IMR-90 (cell line): ENCODE measurements at regions not wholly inside any gene's neighbourhood (a gene's known extent, or its start where the extent isn't known, plus 50 kb on each side); places are given as distances from the start of the nearest gene placed in this dataset.

ENCODE experiments used
- ATAC-seq: fragments of 200-7000 bp; cut with Tn5 transposase; 2 replicates; pipeline ENCODE4 v1.9.1; 2020; ENCODE audit warnings: low read depth, mild to moderate bottlenecking, moderate library complexity
- BruUV-seq: library from RNA; stranded (reverse); fragments of 400-500 nt; replicated peaks from 2 replicates; lab custom pipeline; 2021; lab: Mats Ljungman, UMichigan
- CTCF ChIA-PET: fragments of 300-600 bp; formaldehyde crosslinking; extraction: SDS; loops from one replicate; lab custom pipeline; 2021; ENCODE audit warnings: antibody characterized with exemption; lab: Yijun Ruan, JAX
- POLR2A ChIA-PET: fragments of 300-600 bp; sonication (Branson Sonifier 250); formaldehyde crosslinking; loops from one replicate; lab custom pipeline; 2022; ENCODE audit warnings: antibody characterized with exemption; ENCODE audit not compliant: unreplicated experiment; lab: Charles Lee
- DNase-seq: peaks from one replicate; pipeline ENCODE4 v3.0.0; 2013
- H2AFZ ChIP-seq: replicated peaks from 2 replicates; pipeline ENCODE3; 2013; ENCODE audit warnings: low read length, mild to moderate bottlenecking; ENCODE audit not compliant: poor library complexity
- H2AK5ac ChIP-seq: 2 replicates; pipeline ENCODE4 v1.6.1; 2013; ENCODE audit warnings: low read depth, low read length, inconsistent platforms
- H2AK9ac ChIP-seq: replicated peaks from 2 replicates; pipeline ENCODE3; 2013; ENCODE audit warnings: mild to moderate bottlenecking, low read depth, low read length, moderate library complexity; ENCODE audit not compliant: poor library complexity
- H2BK120ac ChIP-seq: 2 replicates; pipeline ENCODE4 v1.6.1; 2013; ENCODE audit warnings: low read depth, low read length, inconsistent platforms
- H2BK15ac ChIP-seq: 3 replicates; pipeline ENCODE4 v1.6.1; 2013; ENCODE audit warnings: low read depth, low read length, inconsistent platforms
- H2BK20ac ChIP-seq: 2 replicates; pipeline ENCODE4 v1.6.1; 2013; ENCODE audit warnings: low read depth, mild to moderate bottlenecking, inconsistent platforms, low read length, moderate library complexity
- H2BK5ac ChIP-seq: 2 replicates; pipeline ENCODE4 v1.6.1; 2013; ENCODE audit warnings: mild to moderate bottlenecking, low read depth, low read length, inconsistent platforms; ENCODE audit not compliant: poor library complexity, severe bottlenecking
- H3K14ac ChIP-seq: replicated peaks from 2 replicates; pipeline ENCODE4 v1.6.1; 2013; ENCODE audit warnings: low read depth, low read length, inconsistent platforms
- H3K18ac ChIP-seq: 2 replicates; pipeline ENCODE4 v1.6.1; 2013; ENCODE audit warnings: low read depth, low read length, control low read depth
- H3K23ac ChIP-seq: 2 replicates; pipeline ENCODE4 v1.6.1; 2013; ENCODE audit warnings: low read depth, low read length, inconsistent platforms
- H3K27ac ChIP-seq: 2 replicates; pipeline ENCODE4 v1.5.1; 2013; ENCODE audit warnings: mild to moderate bottlenecking, control low read depth, low read length; ENCODE audit not compliant: insufficient read depth
- H3K27me3 ChIP-seq: 2 replicates; pipeline ENCODE4 v1.6.1; 2013; ENCODE audit warnings: low read length; ENCODE audit not compliant: control insufficient read depth, insufficient read depth
- H3K36me3 ChIP-seq: 2 replicates; pipeline ENCODE4 v1.6.1; 2013; ENCODE audit warnings: low read length, mixed read lengths; ENCODE audit not compliant: control insufficient read depth, insufficient read depth
- H3K4ac ChIP-seq: 2 replicates; pipeline ENCODE4 v1.6.1; 2013; ENCODE audit warnings: low read depth, low read length, inconsistent platforms
- H3K4me1 ChIP-seq: 2 replicates; pipeline ENCODE4 v1.6.1; 2013; ENCODE audit warnings: low read length, mixed read lengths; ENCODE audit not compliant: control insufficient read depth, insufficient read depth
- H3K4me2 ChIP-seq: 2 replicates; pipeline ENCODE4 v1.6.1; 2013; ENCODE audit warnings: low read depth, mild to moderate bottlenecking, control low read depth, low read length, moderate library complexity
- H3K4me3 ChIP-seq: 2 replicates; pipeline ENCODE4 v1.5.1; 2013; ENCODE audit warnings: low read depth, mild to moderate bottlenecking, control low read depth, low read length, moderate library complexity; ENCODE audit not compliant: insufficient read depth
- H3K56ac ChIP-seq: 2 replicates; pipeline ENCODE4 v1.6.1; 2013; ENCODE audit warnings: low read length, inconsistent platforms; ENCODE audit not compliant: insufficient read depth; ENCODE audit errors: extremely low read depth
- H3K79me1 ChIP-seq, 2 experiments: 2 replicates each; pipeline ENCODE4 v1.6.1; 2013; ENCODE audit warnings: low read length in 2 of 2, inconsistent platforms in 1 of 2, low read depth in 1 of 2
- H3K9ac ChIP-seq: 2 replicates; pipeline ENCODE4 v1.6.1; 2013; ENCODE audit warnings: low read depth, low read length, control low read depth
- H3K9me1 ChIP-seq: 2 replicates; pipeline ENCODE4 v1.6.1; 2013; ENCODE audit warnings: low read length, inconsistent platforms; ENCODE audit not compliant: insufficient read depth
- H3K9me3 ChIP-seq: 2 replicates; pipeline ENCODE4 v1.6.1; 2013; ENCODE audit warnings: low read length; ENCODE audit not compliant: control insufficient read depth, insufficient read depth
- H4K20me1 ChIP-seq: 2 replicates; pipeline ENCODE4 v1.6.1; 2013; ENCODE audit warnings: low read length, inconsistent platforms; ENCODE audit not compliant: insufficient read depth
- H4K5ac ChIP-seq: 2 replicates; pipeline ENCODE4 v1.6.1; 2013; ENCODE audit warnings: mild to moderate bottlenecking, low read depth, low read length, control low read depth
- H4K8ac ChIP-seq, 2 experiments: 2 replicates each; pipeline ENCODE4 v1.6.1; 2013; ENCODE audit warnings: low read depth in 2 of 2, low read length in 2 of 2, control low read depth in 1 of 2, inconsistent platforms in 1 of 2
- H4K91ac ChIP-seq: 2 replicates; pipeline ENCODE4 v1.6.1; 2013; ENCODE audit warnings: low read depth, low read length, inconsistent platforms; ENCODE audit not compliant: insufficient read depth
- BHLHE40 ChIP-seq: fragments of 150-350 bp; IDR thresholded peaks from 2 replicates; pipeline ENCODE4 v1.6.1; 2016; ENCODE audit warnings: mild to moderate bottlenecking, low read depth, low read length
- CEBPB ChIP-seq: IDR thresholded peaks from 2 replicates; pipeline ENCODE4 v1.6.1; 2012; ENCODE audit warnings: low read depth, low read length, improper control_type of control experiment
- CHD1 ChIP-seq: IDR thresholded peaks from 2 replicates; pipeline ENCODE4 v1.6.1; 2012; ENCODE audit warnings: low read depth, low read length, improper control_type of control experiment
- CTCF ChIP-seq: conservative IDR thresholded peaks from 2 replicates; pipeline ENCODE4 v1.5.1; 2012; ENCODE audit warnings: mild to moderate bottlenecking, low read depth, low read length, improper control_type of control experiment
- FOS ChIP-seq: fragments of 150-350 bp; IDR thresholded peaks from 2 replicates; pipeline ENCODE4 v1.6.1; 2016; ENCODE audit warnings: low read depth, low read length
- MAFK ChIP-seq: IDR thresholded peaks from 2 replicates; pipeline ENCODE4 v1.6.1; 2012; ENCODE audit warnings: low read depth, low read length, improper control_type of control experiment
- MAZ ChIP-seq: IDR thresholded peaks from 2 replicates; pipeline ENCODE4 v1.6.1; 2012; ENCODE audit warnings: low read depth, mild to moderate bottlenecking, low read length, improper control_type of control experiment, moderate library complexity, borderline replicate concordance
- MXI1 ChIP-seq: IDR thresholded peaks from 2 replicates; pipeline ENCODE4 v1.6.1; 2012; ENCODE audit warnings: low read depth, mild to moderate bottlenecking, low read length, moderate library complexity, borderline replicate concordance
- NFE2L2 ChIP-seq: fragments of 150-350 bp; IDR thresholded peaks from 2 replicates; pipeline ENCODE4 v1.6.1; 2016; ENCODE audit warnings: low read depth, mild to moderate bottlenecking, low read length
- POLR2A ChIP-seq: IDR thresholded peaks from 2 replicates; pipeline ENCODE4 v1.6.1; 2012; ENCODE audit warnings: mild to moderate bottlenecking, low read depth, low read length
- RAD21 ChIP-seq: IDR thresholded peaks from 2 replicates; pipeline ENCODE4 v1.6.1; 2012; ENCODE audit warnings: low read length, improper control_type of control experiment
- RCOR1 ChIP-seq: IDR thresholded peaks from 2 replicates; pipeline ENCODE4 v1.6.1; 2012; ENCODE audit warnings: mild to moderate bottlenecking, low read length, improper control_type of control experiment; ENCODE audit not compliant: insufficient replicate concordance
- RFX5 ChIP-seq: IDR thresholded peaks from 2 replicates; pipeline ENCODE4 v1.8.0; 2012; ENCODE audit warnings: low read depth, mild to moderate bottlenecking, low read length, moderate library complexity
- SMC3 ChIP-seq: fragments of 150-350 bp; IDR thresholded peaks from 2 replicates; pipeline ENCODE4 v1.6.1; 2016; ENCODE audit warnings: low read depth, mild to moderate bottlenecking, antibody characterized with exemption, low read length, moderate library complexity
- USF2 ChIP-seq: fragments of 150-350 bp; IDR thresholded peaks from 2 replicates; pipeline ENCODE4 v1.6.1; 2017; ENCODE audit warnings: mild to moderate bottlenecking, antibody characterized with exemption, low read length, low read depth
- WGBS, 2 experiments: methylation state at CpG; one replicate each; pipeline versions ENCODE4 v1.1.5 to v1.1.7; 2013; ENCODE audit warnings: missing lambda C conversion rate in 2 of 2; ENCODE audit not compliant: insufficient read length in 1 of 2; ENCODE audit errors: extremely low coverage in 2 of 2; 5-methylcytosine and 5-hydroxymethylcytosine counted together
- dilution Hi-C: fragments of 300-500 bp; cut with HindIII; formaldehyde crosslinking; loops from one replicate; pipeline ENCODE4 v1.14.3; 2018; ENCODE audit warnings: low sequenced_read_pairs; ENCODE audit not compliant: unreplicated experiment
- in situ Hi-C: fragments of 300-500 bp; cut with MboI; formaldehyde crosslinking; loops from 3 replicates; pipeline ENCODE4 v1.14.3; 2019; ENCODE audit warnings: low sequenced_read_pairs, inconsistent platforms, mixed read lengths
- intact Hi-C: fragments of 100-400 bp; cut with micrococcal nuclease; formaldehyde crosslinking; loops from 2 replicates; pipeline ENCODE4 v1.10.0; 2022
- TF ChIP-seq, protein P1 (sequence below): fragments of 150-350 bp; IDR thresholded peaks from 2 replicates; pipeline ENCODE4 v1.6.1; 2016; ENCODE audit warnings: low read depth, mild to moderate bottlenecking, low read length, moderate library complexity, borderline replicate concordance

GRCh38 chr10:63901228-63901627 is 380.0 kb downstream of the REEP3 start:
- no peak for DNase-seq
- dilution Hi-C loops, result no loop called here
- H4K5ac ChIP-seq, result no peak overlapping the region
- H3K36me3 ChIP-seq, result no peaks in the 10 kb centered on the region
- H3K4ac ChIP-seq, result no peak overlapping the region
- H2BK20ac ChIP-seq, result no peak overlapping the region
- no peak overlapping the region for H4K8ac ChIP-seq
- in situ Hi-C loops, result no loop called here
- no peak overlapping the region for H2AFZ ChIP-seq
- no CpG with 5 or more reads among the region's 3 CpGs for WGBS, 2 experiments
- no peak overlapping the region for H3K4me2 ChIP-seq
- no peak for ATAC-seq
- H3K23ac ChIP-seq, result no peak overlapping the region
- TF ChIP-seq RCOR1, result no peak
- no peak for TF ChIP-seq NFE2L2
- no peak for TF ChIP-seq RAD21
- TF ChIP-seq BHLHE40, result no peak
- no peak for TF ChIP-seq MAFK
- no peak for TF ChIP-seq POLR2A
- TF ChIP-seq FOS, result no peak
- no peak for TF ChIP-seq USF2
- no peak for TF ChIP-seq CEBPB
- TF ChIP-seq SMC3, result no peak
- TF ChIP-seq MXI1, result no peak
- TF ChIP-seq, protein P1, sequence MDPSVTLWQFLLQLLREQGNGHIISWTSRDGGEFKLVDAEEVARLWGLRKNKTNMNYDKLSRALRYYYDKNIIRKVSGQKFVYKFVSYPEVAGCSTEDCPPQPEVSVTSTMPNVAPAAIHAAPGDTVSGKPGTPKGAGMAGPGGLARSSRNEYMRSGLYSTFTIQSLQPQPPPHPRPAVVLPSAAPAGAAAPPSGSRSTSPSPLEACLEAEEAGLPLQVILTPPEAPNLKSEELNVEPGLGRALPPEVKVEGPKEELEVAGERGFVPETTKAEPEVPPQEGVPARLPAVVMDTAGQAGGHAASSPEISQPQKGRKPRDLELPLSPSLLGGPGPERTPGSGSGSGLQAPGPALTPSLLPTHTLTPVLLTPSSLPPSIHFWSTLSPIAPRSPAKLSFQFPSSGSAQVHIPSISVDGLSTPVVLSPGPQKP, result no peak
- TF ChIP-seq RFX5, result no peak
- no peak for TF ChIP-seq MAZ
- TF ChIP-seq CHD1, result no peak
- no peak for TF ChIP-seq CTCF
- intact Hi-C loops, result no loop called here
- ChIA-PET CTCF (no interaction called here), POLR2A (no interaction called here)
- H3K9me3 ChIP-seq, result no peaks in the 10 kb centered on the region
- no peak overlapping the region for H2BK120ac ChIP-seq
- no peaks in the 10 kb centered on the region for H3K27me3 ChIP-seq
- no TSS peak for BruUV-seq
- H2BK5ac ChIP-seq, result no peak overlapping the region
- no peak overlapping the region for H2AK5ac ChIP-seq
- H4K91ac ChIP-seq, result no peak overlapping the region
- H3K18ac ChIP-seq, result no peak overlapping the region
- H2BK15ac ChIP-seq, result no peak overlapping the region
- no peak overlapping the region for H2AK9ac ChIP-seq
- H3K9me1 ChIP-seq, result no peaks in the 10 kb centered on the region
- H3K14ac ChIP-seq, result no peak overlapping the region
- H3K9ac ChIP-seq, result no peak overlapping the region
- no peaks in the 10 kb centered on the region for H3K79me1 ChIP-seq
- no peak overlapping the region for H3K56ac ChIP-seq
- no peaks in the 10 kb centered on the region for H4K20me1 ChIP-seq
- no peaks in the 10 kb centered on the region for H3K4me1 ChIP-seq
- no peak overlapping the region for H3K27ac ChIP-seq
- no peak overlapping the region for H3K4me3 ChIP-seq
